Fibroblast of upper back skin (primary cell): ENCODE measurements at regions not wholly inside any gene's neighbourhood (a gene's known extent, or its start where the extent isn't known, plus 50 kb on each side); places are given as distances from the start of the nearest gene placed in this dataset.

ENCODE experiments used
- DNase-seq: peaks from one replicate; pipeline ENCODE4 v3.0.0-alpha.2; 2013

DNA sequence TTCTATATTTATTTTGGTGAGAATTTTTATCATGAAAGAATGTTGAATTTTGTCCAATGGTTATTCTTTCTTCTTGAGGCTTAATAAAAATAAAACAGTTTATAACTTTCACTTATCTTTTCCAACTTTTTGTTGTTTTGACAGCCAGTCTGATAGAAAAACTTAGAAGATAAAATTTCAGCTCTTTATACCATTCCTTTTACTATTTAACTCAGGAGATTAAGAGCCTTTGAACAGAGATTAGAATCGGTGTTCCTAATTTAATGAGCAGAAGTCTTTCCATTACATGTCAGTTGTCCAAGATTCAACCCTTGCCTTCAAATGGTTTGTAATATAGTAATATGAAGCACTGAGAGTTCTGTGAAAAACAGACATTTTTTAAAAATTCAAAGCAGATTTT, 97.8 kb upstream of the SEC61G start:
- no peak for DNase-seq

DNA sequence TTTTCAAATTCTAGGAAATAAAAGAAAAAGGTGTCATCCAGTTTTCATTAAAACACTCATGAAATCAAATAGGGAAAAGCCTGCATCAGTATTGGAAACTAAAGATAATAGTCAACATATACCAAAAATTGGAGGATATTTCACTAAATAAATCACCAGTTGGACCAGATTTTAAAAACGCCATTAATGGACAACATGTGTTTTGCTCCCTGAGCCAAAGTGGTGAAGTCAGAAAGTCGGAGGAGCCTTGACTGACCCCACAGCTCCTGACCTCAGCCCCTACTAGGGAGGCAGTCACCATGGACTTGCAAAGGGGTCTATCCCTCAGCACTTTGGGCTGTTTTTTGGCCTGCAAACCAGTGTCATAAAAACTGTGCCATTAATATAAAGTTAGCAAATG, 98.3 kb upstream of the SEC61G start:
- no peak for DNase-seq

GRCh38 chr7:54858008-54858692, 99.1 kb upstream of the SEC61G start:
- no peak for DNase-seq

GRCh38 chr7:54859066-54859465, 100.1 kb upstream of the SEC61G start:
- no peak for DNase-seq

DNA sequence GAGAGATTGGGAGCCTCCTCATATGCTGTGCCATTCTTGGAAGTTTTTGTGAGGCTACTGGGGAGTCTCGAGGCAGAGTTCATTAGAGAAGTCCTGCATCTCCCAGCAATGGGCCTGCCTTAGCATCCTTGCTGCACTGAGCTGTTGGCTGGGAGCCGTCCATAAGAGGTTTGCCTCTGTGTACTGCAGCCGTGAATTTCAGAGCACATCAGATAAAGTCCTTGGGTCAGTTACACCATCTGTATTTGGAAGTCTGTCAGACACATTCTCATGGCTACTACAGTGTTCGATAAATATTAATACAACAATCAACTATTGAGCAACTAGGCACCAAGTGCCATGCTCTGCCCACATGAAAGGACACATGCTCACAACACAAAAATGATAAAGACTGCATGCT, 100.5 kb upstream of the SEC61G start:
- DNase-seq: no peak

GRCh38 chr7:54860003-54860775, 101.2 kb upstream of the SEC61G start:
- DNase-seq: no peak

DNA sequence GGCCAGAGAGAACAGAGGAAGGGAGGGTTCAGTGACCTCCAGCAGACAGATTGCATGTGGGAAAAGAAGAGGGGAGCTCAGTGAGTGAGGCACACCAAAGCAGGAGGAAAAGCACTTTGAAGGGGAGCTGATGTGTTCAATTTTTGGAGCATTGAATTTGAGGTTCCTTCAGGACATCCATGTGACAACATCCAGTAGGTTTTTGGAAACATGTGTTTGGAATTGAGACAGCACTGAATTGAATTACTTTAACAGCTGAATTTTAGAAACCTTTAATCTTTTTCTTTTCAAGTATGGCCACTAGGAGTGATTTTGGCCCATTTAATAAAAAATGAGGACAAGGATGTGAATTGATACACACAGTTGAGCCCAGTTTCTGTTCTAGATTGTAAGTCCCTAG, 101.8 kb upstream of the SEC61G start:
- no peak for DNase-seq

DNA sequence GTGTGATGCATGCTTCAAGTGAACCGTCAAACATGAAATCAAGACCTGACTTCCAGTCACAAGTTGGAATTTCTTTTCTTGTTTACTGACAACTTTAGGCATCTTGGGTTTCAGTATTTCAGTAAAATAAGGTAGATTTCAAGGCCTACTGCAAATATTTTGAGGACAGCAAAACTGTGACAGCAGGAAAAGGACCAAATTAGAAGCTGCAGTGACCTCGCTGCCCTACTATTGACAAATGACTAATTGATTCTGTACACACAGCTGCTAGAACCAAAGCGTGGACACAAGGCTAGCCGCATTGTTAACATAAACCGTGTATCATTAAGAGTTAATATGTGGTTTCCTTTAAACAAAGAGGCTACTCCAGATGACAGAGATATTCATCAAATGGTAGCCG, 105.7 kb upstream of the SEC61G start:
- DNase-seq: no peak

- no peak for DNase-seq
Observed at GRCh38 chr7:54869523-54869922, 110.5 kb upstream of the SEC61G start.

- DNase-seq: no peak
Observed at GRCh38 chr7:54874804-54875203, 115.8 kb upstream of the SEC61G start.

DNA sequence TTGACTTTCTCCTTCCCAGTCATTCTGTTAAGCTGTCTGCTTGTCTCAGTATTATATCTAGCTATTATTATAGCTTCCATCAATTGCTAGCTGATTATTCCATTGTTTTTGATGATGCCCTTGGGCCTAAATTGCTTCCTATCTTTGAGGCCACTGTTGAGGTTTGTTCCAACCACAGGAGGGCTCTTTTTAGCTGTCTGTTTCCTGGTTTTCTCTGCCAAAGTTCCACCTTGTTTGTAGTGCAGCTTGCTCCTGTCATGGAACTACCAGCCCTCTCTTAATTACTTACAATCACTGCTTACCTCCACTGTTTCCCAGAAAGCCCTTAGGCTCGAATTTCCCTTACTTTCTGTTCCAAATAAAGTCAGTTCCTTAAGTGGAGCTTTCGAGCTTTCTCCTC, 118.7 kb upstream of the SEC61G start:
- DNase-seq: no peak

- peak; percentile 15 for DNase-seq
Observed at GRCh38 chr7:54878339-54878738, 119.3 kb upstream of the SEC61G start.

DNA sequence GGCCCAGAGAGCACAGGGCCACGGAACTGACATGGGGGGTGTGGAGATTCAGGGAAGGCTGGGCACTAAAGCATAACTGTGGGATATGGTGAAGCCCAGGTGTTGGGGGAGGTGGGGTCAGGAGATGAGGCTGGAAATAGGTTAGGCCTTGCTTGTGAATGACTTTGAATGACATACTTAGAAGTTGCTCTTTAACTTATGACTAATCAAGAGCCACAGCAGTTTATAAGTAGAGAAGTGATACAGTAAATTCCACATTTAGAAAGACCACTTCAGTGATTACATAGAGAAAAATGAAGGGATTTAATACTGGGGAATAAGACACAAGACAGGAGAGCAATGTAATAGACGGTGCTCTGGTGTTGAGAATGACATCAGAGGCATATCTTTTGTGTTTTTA, 120.8 kb upstream of the SEC61G start:
- DNase-seq: no peak

GRCh38 chr7:54880326-54880989, 121.4 kb upstream of the SEC61G start:
- no peak for DNase-seq

DNA sequence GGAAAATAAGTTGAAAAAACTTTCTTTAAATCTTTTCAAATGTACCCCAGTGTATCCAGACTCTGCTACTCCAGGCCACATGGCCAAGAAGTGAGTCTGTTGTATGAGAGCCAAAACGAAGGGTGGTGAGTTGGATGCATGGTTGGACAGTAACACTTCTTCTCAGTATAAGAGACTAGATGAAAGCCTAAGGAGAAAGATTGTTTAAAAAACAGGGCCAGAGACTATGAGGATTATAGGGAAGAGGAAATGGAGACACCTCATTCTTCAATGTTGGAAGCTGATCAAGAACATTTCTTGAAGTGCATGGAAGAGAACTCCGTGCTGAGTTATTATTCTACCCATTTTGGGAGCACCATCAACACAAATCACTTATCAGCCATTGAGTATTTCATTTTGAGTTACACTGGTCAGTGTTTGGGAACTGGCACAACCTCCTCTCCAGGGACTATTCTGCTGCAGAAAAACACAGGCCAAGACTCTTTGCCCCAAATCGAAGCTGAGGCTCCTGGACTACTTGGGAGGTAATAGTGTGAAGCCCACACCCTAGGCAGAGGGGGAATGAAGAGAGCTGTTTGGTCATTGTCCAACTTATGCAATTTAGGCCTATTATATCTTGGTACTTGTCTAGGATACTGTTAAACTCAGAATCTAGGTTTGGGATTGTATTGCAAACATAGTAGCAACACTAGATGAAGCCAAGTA, 123.0 kb upstream of the SEC61G start:
- no peak for DNase-seq

DNA sequence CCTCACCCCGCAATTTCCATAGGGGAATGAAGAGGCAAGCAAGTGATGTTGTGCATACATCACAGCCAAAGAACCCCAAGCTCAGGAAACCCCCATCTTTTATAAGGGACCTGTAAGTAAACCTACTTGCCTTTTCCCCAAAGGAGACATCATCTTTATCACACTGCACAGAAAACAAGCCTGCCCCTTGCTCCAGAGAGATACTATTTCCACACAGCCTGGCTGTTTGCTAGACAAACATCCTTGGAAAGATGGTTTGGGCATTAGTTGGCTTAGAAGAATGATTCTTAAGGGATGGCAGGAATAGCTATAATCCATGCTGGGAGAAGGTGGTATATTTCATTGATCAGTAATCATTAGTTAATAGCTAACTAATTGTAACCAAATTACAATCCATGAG, 123.7 kb upstream of the SEC61G start:
- no peak for DNase-seq

DNA sequence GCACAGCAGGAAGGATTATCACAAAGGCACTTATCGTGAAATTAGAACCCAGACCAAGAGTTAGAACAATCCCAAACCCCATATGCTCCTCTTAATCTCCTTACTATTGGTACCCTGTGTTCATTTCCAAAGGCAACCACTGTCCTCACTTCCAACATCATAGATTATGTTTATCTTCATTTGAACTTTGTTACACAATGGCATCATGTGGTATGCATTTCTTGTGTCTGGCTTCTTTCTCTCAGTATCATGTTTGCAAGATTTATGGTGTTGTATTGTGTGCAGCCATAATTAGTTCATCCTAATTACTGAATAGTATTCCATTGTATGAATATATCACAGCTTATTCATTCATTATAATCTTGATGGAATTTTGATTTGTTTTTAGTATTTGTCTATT, 124.6 kb upstream of the SEC61G start:
- DNase-seq: no peak

GRCh38 chr7:54885285-54885684, 126.3 kb upstream of the SEC61G start:
- DNase-seq: no peak

DNA sequence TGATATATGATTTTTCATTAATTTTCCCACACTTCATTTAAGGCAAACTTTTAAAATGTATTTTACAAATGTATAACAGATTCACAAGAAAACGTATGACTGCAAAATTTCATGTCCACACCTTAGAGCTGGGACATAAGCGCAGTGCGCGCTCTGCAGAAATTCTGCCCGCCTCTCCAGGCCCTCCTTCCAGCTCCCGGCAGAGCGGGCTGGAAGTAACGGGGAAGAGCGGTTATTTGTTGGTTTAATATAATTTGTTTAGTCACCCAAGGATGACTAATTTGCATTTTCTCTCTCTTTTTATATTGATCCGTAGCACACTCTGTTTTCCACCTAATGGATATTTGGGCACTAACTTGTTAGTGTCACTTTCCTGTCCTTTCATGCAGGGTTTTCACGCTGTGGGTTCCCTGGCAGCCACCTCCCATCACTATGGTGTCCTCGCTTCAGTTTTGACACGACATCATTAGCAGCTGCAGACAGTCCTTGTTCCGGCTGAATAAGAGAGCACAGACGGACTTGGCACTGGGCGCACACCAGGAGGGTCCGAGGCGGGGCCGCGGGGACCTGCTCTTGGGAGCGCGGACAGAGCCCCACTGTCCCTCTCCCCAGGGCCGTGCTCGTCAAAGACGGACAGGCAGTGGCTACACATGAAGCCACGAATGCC, 129.2 kb upstream of the SEC61G start:
- no peak for DNase-seq

- no peak for DNase-seq
Observed at GRCh38 chr7:54888734-54889082, 129.7 kb upstream of the SEC61G start.

DNA sequence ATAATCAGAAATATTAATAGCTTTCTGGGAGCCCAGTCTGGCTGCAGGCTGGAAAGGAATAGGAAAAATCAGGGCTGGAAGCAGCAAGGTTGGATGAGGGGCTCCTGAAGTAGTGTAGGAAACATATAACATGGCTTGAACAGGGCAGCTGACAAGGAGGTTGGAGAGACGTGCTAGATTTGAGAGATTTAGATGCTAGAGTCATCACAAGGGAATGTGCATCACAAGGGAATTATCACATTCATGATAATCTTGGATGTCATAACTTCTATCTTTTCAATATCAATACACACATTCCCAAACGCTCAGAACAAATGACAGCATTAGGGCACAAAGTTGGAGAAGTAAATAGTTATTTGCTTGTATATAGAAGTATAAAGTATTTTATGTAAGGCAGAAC, 120.9 kb upstream of the EGFR start:
- peak; percentile 8 for DNase-seq

GRCh38 chr7:54898659-54899340, 120.0 kb upstream of the EGFR start:
- no peak for DNase-seq

DNA sequence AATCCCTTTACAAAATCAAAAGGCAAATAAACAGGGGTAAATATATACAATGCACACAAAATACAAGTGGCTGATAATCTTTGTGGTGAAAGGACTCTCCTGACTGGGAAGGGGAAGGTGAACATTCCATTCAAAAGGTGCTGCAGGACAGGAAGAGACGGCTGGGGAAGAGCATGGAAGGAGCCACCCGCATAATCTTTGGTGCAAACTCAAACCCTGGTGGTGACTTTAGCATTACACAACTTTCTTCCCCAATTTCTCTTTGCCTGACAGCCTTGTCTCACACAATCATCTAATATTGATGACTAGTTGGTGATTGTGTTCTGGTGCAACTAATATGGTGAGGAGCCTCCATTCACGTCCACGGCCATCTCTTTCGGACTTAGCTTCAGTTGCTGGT, 117.0 kb upstream of the EGFR start:
- DNase-seq: no peak
